Limb (tissue), 2 donors: ENCODE measurements at regions not wholly inside any gene's neighbourhood (a gene's known extent, or its start where the extent isn't known, plus 50 kb on each side); places are given as distances from the start of the nearest gene placed in this dataset.
"Not testable (repeated sequence)": the region's sequence is repeated elsewhere in the genome, so short reads cannot be mapped to it uniquely, and the experiment has no call there.

ENCODE experiments used
- DNase-seq, 2 donors: peaks; one replicate each; pipeline ENCODE4 v3.0.0-alpha.2; 2016; ENCODE audit errors: extremely low spot score in 2 of 2

GRCh38 chr5:130605234-130605633 is 559.8 kb downstream of the HINT1 start:
- DNase-seq: no peak

GRCh38 chr5:130596647-130597046 is 568.4 kb downstream of the HINT1 start:
- DNase-seq: not testable (repeated sequence)

- no peak for DNase-seq
Observed at GRCh38 chr5:130580264-130580663, 584.8 kb downstream of the HINT1 start.

- no peak for DNase-seq
Observed at GRCh38 chr5:130578354-130578753, 586.7 kb downstream of the HINT1 start.

- peak in 1 of 2 donors; percentile 2 for DNase-seq
Observed at GRCh38 chr5:130571076-130571475, 594.0 kb downstream of the HINT1 start.

GRCh38 chr5:130568791-130569190 is 596.3 kb downstream of the HINT1 start:
- no peak for DNase-seq

GRCh38 chr5:130555429-130555828 is 609.6 kb downstream of the HINT1 start:
- no peak for DNase-seq

- no peak for DNase-seq
Observed at GRCh38 chr5:130550562-130550928, 614.5 kb downstream of the HINT1 start.

GRCh38 chr5:130549884-130550561 is 615.0 kb downstream of the HINT1 start:
- no peak for DNase-seq

- DNase-seq: no peak
Observed at GRCh38 chr5:130546211-130546610, 618.8 kb downstream of the HINT1 start.

GRCh38 chr5:130545291-130545690 is 619.8 kb downstream of the HINT1 start:
- no peak for DNase-seq

GRCh38 chr5:130541617-130542221 is 623.3 kb downstream of the HINT1 start:
- no peak for DNase-seq

- DNase-seq: no peak
Observed at GRCh38 chr5:130536691-130537090, 628.4 kb downstream of the HINT1 start.

GRCh38 chr5:130532786-130533185 is 628.5 kb downstream of the CHSY3 start:
- no peak for DNase-seq

GRCh38 chr5:130529511-130530485 is 625.5 kb downstream of the CHSY3 start:
- no peak for DNase-seq

- no peak for DNase-seq
Observed at GRCh38 chr5:130529111-130529510, 624.8 kb downstream of the CHSY3 start.

GRCh38 chr5:130528474-130528873 is 624.2 kb downstream of the CHSY3 start:
- DNase-seq: no peak

GRCh38 chr5:130526708-130527107 is 622.4 kb downstream of the CHSY3 start:
- no peak for DNase-seq

GRCh38 chr5:130520211-130520610 is 615.9 kb downstream of the CHSY3 start:
- no peak for DNase-seq

GRCh38 chr5:130514984-130515690 is 610.9 kb downstream of the CHSY3 start:
- no peak for DNase-seq

GRCh38 chr5:130502702-130503101 is 598.4 kb downstream of the CHSY3 start:
- DNase-seq: no peak
